Activated CD4-positive, alpha-beta T cell treated with anti-CD3 and anti-CD28 coated beads, Interleukin-2, amount 50 U/mL, for 4 hours (primary cell): ENCODE measurements at regions not wholly inside any gene's neighbourhood (a gene's known extent, or its start where the extent isn't known, plus 50 kb on each side); places are given as distances from the start of the nearest gene placed in this dataset.

Source experiments
- DNase-seq, 2 experiments: peaks; one replicate each; pipeline ENCODE4 v3.0.0-alpha.2; 2020

DNA sequence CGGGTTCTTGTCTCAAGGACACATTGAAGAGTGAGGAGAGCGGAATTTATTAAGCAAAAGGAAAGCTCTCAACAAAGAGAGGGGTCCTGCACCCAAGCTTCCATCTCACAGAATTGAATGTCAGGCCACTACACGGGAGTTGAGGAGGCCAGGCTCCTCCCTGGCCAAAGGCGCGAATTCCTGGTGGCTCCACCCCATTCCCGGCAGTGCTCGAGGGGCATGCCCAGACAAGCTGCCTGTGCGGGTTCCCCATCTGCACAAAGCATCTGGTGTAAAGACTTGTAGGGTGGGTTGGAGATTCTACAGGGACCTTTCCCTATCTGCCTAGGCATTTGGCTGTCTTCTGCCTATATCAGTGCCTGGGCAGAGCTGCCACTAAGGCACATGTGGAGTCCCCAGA lies 648.5 kb upstream of the PKN2 start:
- no peak for DNase-seq

DNA sequence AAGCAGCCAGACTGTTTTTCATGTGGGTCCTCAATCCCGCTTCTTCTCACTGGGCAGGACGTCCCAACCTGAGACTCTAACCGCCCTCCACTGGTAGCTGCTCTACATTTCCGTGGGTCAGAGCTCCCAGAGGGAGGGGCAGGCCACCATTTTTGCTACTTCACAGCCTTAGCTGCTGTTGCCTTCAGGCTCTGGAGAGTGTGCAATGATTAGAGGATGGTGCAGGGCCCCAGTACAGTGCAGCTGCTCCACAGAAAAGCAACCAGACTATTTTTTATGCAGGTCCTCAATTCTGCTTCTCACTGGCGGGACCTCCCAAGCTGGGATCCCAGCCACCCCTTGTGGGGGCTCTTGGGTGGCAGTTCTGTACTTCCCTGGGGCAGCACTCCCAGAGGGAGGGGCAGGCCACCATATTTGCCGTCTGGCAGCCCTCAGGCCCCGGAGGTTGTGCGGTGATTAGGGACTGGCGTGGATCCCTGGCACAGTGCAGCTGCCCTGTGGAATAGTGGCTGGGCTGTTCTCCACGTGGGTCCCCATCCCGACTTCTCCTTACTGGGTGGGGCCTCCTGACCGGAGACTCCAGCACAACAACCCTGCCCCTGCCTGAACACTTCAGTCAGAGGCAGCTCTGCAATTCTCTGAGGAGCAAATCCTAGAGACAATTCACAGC lies 647.6 kb upstream of the PKN2 start:
- DNase-seq: no peak

GRCh38 chr1:88039240-88039639 lies 644.8 kb upstream of the PKN2 start:
- DNase-seq: no peak

- no peak for DNase-seq
Observed at GRCh38 chr1:88043834-88044233, 640.2 kb upstream of the PKN2 start.

DNA sequence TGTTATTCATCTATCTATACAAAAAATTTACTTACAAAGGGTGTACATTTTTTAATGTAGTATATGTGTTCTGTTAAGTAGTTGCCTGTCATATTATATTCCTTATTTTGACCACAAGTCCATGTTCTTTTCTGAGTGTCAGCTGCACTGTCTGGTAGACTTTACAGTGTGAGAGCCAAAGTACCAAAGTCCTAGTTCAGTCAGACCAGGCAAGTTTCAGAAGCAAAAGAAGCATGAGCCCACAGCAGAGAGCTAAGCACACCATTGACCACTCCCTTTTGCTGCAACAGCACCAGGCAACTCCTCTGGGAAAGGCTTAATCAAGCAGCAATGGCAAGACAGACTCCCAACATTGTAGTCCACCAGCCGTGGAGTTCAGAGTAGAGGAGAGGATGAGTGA lies 631.9 kb upstream of the PKN2 start:
- no peak for DNase-seq

- no peak for DNase-seq
Observed at GRCh38 chr1:88053065-88053464, 631.0 kb upstream of the PKN2 start.

GRCh38 chr1:88056881-88057280 lies 627.2 kb upstream of the PKN2 start:
- DNase-seq: no peak

DNA sequence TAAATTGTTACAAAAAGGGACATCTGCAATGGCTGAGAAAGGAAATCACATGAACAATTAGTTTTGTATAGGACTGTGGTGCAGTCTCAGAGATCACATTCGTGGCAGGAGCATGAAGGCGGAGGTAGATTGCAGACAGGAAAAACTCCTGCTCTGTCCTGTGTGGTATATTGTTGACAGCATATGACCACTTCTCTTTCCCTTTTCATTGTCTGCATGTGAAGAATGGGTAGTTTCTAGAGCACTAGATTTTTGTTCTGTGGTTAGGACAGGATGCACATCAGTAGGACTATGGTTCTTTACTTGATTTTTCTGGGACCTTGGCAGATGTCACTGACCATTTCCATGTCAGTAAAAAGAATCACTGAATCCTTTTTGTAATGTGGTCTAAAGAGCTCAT lies 625.9 kb upstream of the PKN2 start:
- no peak for DNase-seq

GRCh38 chr1:88060112-88060673 lies 623.9 kb upstream of the PKN2 start:
- no peak for DNase-seq

DNA sequence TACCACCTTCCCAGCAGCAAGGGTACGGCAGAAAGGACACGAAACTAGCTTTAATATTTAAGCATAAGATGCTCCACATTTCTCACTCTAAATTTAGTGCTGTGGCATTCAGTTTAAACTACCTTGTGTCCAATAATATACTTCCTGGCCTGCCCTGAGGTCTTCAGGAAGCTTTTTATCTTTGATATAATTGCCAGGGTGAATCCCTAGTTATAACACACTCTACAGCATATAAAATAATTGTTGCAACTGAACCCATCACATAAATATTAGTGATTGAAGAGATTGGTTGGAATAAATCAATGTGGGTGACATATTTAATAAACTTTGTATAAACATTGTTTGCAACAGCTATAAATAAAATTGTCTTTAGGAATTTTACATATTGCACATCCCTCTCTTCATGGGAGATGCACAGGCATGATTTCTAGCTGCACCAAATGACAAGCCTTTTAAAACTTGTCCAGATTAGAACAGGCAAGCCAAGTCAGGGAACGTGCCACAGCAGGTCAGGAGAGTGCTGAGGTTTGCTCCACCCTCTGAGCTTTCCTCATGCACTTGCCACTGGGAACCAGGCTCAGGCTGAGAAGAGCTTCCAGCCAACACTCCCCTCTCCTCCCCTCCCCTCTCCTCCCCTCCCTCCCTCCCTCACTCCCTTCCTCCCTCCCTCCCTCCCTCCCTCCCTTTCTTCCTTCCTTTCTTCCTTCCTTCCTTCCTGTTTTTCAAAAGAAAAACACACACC lies 623.2 kb upstream of the PKN2 start:
- DNase-seq: no peak

GRCh38 chr1:88061492-88062177 lies 622.4 kb upstream of the PKN2 start:
- DNase-seq: no peak

GRCh38 chr1:88062650-88063153 lies 621.4 kb upstream of the PKN2 start:
- no peak for DNase-seq

GRCh38 chr1:88063605-88064004 lies 620.5 kb upstream of the PKN2 start:
- no peak for DNase-seq

GRCh38 chr1:88068407-88068960 lies 615.6 kb upstream of the PKN2 start:
- DNase-seq: no peak

GRCh38 chr1:88070956-88071355 lies 613.1 kb upstream of the PKN2 start:
- DNase-seq: no peak

DNA sequence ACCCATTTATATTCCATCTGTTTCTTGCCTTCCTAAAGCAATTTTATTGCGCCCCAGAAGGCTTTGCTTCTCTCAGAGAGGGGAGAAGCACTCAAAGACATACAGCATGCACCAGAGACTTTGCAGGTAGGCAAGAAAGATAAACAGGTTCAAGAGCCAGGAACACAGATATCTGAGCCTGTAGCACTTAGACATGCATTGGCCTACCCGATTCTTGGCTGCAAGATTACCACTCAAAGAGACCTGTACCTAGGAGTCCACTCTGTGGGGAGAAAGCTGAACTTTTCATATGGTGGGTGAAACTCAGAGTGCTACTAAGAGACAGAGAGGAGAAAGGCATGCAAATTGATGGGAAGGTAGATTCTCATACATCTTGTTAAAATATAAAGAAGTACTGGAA lies 609.4 kb upstream of the PKN2 start:
- no peak for DNase-seq

DNA sequence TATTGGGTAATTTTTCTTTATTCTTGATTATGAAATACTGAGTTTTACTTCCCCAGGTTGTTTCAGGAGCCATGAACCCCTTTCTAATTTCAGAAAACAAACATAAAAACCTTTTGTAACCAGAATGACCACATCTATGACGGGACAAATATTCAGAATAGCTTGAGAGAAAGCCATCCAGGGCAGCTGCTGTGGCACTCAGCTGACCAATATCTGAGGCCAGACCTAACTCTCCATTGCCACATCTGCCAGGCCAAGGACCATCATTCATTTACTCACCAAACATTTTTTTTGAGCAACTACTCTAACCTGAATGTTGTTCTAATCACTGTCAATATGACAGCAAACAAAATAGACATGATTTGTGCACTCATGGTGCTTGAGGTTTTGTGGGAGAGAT lies 608.3 kb upstream of the PKN2 start:
- DNase-seq: no peak

DNA sequence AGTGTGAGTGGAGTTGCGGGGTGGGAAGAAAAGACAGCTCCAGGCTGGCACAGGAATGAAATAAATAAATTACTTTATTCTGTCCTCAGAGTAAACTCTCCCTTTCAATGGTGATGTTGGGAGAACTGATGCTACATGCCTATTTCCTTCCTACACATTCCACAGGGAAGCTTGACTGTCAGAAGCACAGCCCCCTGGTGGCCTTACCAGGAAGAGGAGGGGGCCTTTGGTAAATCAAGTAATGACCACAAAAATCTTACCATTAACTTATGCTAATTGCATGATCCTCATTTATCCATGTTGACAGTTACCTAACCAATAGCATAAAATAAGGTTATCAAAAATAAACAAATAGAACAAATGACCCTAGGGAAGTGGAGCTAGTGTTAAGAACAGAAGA lies 605.0 kb upstream of the PKN2 start:
- DNase-seq: no peak

- DNase-seq: no peak
Observed at GRCh38 chr1:88080875-88081274, 603.2 kb upstream of the PKN2 start.

GRCh38 chr1:88088481-88088880 lies 595.6 kb upstream of the PKN2 start:
- DNase-seq: no peak

DNA sequence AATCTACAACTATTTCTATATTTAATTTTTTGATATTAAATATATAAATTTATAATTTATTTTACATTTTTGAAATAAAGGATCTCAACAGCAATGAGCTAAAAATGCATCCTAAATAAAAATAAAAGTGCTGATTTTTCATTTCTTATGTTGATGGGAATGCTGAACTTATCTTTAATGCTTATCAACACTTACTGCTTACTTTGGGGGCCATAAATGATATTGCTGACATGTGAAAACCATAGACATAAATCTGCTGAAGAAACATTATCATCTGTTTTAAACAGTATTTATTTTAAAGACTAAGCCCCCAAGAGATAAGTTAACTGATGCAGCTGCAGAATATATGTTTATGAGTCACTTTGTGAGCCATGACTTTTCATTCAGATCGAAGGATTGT lies 594.1 kb upstream of the PKN2 start:
- no peak for DNase-seq

GRCh38 chr1:88098881-88099280 lies 585.2 kb upstream of the PKN2 start:
- no peak for DNase-seq

- DNase-seq: no peak
Observed at GRCh38 chr1:88101041-88101440, 583.0 kb upstream of the PKN2 start.
